ENCODE measurements at regions not wholly inside any gene's neighbourhood (a gene's known extent, or its start where the extent isn't known, plus 50 kb on each side); places are given as distances from the start of the nearest gene placed in this dataset.
"Not testable (repeated sequence)": the region's sequence is repeated elsewhere in the genome, so short reads cannot be mapped to it uniquely, and the experiment has no call there.

- CTCF ChIA-PET; POLR2A ChIA-PET; DNase-seq (ENCODE audit: low read depth, low spot score); H3K4me3 ChIP-seq (ENCODE audit: low read depth, low read length): not testable (repeated sequence)
These were observed 76.5 kb upstream of the LINC00632 start for GRCh38 chrX:140633105-140633504.

GRCh38 chrX:140608111-140608510, 101.4 kb upstream of the LINC00632 start:
- ChIA-PET POLR2A (no interaction called here), CTCF (no interaction called here)
- no peak for DNase-seq (ENCODE audit: low read depth, low spot score)
- no peak overlapping the region for H3K4me3 ChIP-seq (ENCODE audit: low read depth, low read length)
- no peak for TF ChIP-seq CTCF (IDR thresholded peaks at IDR 0.05; ENCODE audit: insufficient read depth, low read length, missing control alignments)

GRCh38 chrX:140602140-140602539, 97.3 kb upstream of the SOX3 start:
- no peak for TF ChIP-seq CTCF (IDR thresholded peaks at IDR 0.05; ENCODE audit: insufficient read depth, low read length, missing control alignments)
- POLR2A ChIA-PET: no interaction called here
- CTCF ChIA-PET: no interaction called here
- no peak overlapping the region for H3K4me3 ChIP-seq (ENCODE audit: low read depth, low read length)
- no peak for DNase-seq (ENCODE audit: low read depth, low spot score)

GRCh38 chrX:140599851-140600250, 95.0 kb upstream of the SOX3 start:
- TF ChIP-seq CTCF (IDR thresholded peaks at IDR 0.05; ENCODE audit: insufficient read depth, low read length, missing control alignments): no peak
- DNase-seq (ENCODE audit: low read depth, low spot score): no peak
- H3K4me3 ChIP-seq (ENCODE audit: low read depth, low read length): no peak overlapping the region
- ChIA-PET CTCF (no interaction called here), POLR2A (no interaction called here)

GRCh38 chrX:140589657-140590056, 84.8 kb upstream of the SOX3 start:
- ChIA-PET CTCF (no interaction called here), POLR2A (no interaction called here)
- no peak for TF ChIP-seq CTCF (IDR thresholded peaks at IDR 0.05; ENCODE audit: insufficient read depth, low read length, missing control alignments)
- no peak for DNase-seq (ENCODE audit: low read depth, low spot score)
- no peak overlapping the region for H3K4me3 ChIP-seq (ENCODE audit: low read depth, low read length)

GRCh38 chrX:140586951-140587350, 82.1 kb upstream of the SOX3 start:
- POLR2A ChIA-PET: no interaction called here
- CTCF ChIA-PET: no interaction called here
- no peak for TF ChIP-seq CTCF (IDR thresholded peaks at IDR 0.05; ENCODE audit: insufficient read depth, low read length, missing control alignments)
- no peak overlapping the region for H3K4me3 ChIP-seq (ENCODE audit: low read depth, low read length)
- no peak for DNase-seq (ENCODE audit: low read depth, low spot score)

GRCh38 chrX:140580478-140580877, 75.6 kb upstream of the SOX3 start:
- TF ChIP-seq CTCF (IDR thresholded peaks at IDR 0.05; ENCODE audit: insufficient read depth, low read length, missing control alignments): no peak
- ChIA-PET CTCF (no interaction called here), POLR2A (no interaction called here)
- H3K4me3 ChIP-seq (ENCODE audit: low read depth, low read length): no peak overlapping the region
- no peak for DNase-seq (ENCODE audit: low read depth, low spot score)

Measured in AG04449 (cell line).